Cardiac fibroblast (primary cell): ENCODE measurements at regions not wholly inside any gene's neighbourhood (a gene's known extent, or its start where the extent isn't known, plus 50 kb on each side); places are given as distances from the start of the nearest gene placed in this dataset.
A peak's percentile ranks its signal among the peaks of the same experiment; 100 is the strongest.
"Not testable (repeated sequence)": the region's sequence is repeated elsewhere in the genome, so short reads cannot be mapped to it uniquely, and the experiment has no call there.

Experiments used
- DNase-seq, 2 donors: peaks; one replicate each; pipeline versions ENCODE4 v3.0.0 to v3.0.0-alpha.2; 2010; ENCODE audit warnings: low read depth in 2 of 2
- H3K4me3 ChIP-seq, 2 donors: replicated peaks in 1 of 2; 1 replicate in 1 of 2; 2 replicates in 1 of 2; pipeline ENCODE4 v1.5.1; 2011; ENCODE audit warnings: low read depth in 2 of 2, low read length in 2 of 2, mild to moderate bottlenecking in 2 of 2, moderate library complexity in 1 of 2
- TF ChIP-seq, protein P1 (sequence below): IDR thresholded peaks from one replicate; pipeline ENCODE4 v1.5.1; 2011; ENCODE audit warnings: low read depth, mild to moderate bottlenecking, low read length, inconsistent platforms

GRCh38 chr5:66364186-66364585 is 220.1 kb downstream of the SREK1 start:
- DNase-seq = no peak
- no peak overlapping the region for H3K4me3 ChIP-seq
- TF ChIP-seq, protein P1, sequence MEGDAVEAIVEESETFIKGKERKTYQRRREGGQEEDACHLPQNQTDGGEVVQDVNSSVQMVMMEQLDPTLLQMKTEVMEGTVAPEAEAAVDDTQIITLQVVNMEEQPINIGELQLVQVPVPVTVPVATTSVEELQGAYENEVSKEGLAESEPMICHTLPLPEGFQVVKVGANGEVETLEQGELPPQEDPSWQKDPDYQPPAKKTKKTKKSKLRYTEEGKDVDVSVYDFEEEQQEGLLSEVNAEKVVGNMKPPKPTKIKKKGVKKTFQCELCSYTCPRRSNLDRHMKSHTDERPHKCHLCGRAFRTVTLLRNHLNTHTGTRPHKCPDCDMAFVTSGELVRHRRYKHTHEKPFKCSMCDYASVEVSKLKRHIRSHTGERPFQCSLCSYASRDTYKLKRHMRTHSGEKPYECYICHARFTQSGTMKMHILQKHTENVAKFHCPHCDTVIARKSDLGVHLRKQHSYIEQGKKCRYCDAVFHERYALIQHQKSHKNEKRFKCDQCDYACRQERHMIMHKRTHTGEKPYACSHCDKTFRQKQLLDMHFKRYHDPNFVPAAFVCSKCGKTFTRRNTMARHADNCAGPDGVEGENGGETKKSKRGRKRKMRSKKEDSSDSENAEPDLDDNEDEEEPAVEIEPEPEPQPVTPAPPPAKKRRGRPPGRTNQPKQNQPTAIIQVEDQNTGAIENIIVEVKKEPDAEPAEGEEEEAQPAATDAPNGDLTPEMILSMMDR = no peak

- no peak for DNase-seq
- no peak overlapping the region for H3K4me3 ChIP-seq
- TF ChIP-seq, protein P1 = no peak
Observed at GRCh38 chr5:66365981-66366380, 221.9 kb downstream of the SREK1 start.

DNA sequence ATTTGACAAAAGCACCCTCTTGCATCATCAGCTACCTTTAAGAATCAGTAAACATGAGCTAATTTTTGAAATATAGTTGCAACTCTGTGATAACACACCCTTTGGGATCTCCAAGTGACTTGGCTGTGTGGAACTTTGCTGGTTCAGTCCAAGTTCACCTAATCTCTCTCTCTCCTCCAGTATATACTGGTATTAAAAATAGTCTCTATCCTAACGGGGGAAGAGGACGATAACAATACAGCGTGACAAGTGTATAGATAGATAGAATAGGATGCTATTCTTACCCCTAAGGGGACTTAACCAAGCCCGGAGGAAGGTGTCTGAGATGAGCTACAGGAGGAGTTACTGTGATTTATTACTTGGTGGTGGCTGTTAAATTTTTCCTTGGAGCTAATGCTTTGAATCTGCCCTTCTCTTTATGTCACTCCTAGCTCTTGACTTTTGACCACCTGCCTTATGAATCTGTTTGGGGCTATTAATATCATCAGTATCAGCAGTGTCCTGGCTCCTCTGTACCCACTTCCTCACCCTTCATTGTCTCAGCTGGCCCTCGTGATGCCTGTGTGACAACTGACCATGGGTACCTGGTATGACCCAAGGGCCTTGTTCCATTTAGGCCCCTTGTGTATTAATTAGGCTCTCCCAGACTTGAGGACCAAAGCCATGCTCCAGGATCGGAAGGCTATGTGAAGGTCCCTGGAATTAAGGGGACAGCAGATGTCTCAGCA is 223.9 kb downstream of the SREK1 start:
- TF ChIP-seq, protein P1 = no peak
- no peak for DNase-seq
- H3K4me3 ChIP-seq = no peak overlapping the region

DNA sequence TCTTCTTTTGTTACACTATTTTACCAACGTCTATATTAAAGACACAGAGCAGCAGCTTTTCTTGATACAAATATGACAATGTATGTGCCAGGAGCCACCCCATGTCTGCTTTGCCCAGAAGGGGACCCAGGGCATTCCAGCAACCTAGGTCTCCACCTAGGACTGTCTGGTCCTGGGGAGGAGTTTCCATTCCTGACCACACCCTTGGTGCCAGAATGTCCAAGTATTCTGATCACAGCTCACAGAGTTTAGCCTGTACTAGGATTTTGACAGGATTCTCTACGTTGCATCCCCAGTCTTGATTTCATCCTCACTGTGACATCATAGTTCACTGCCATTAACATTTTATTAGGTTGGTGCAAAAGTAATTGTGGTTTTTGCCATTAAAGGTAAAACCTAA is 224.7 kb downstream of the SREK1 start:
- no peak for DNase-seq
- TF ChIP-seq, protein P1 = no peak
- no peak overlapping the region for H3K4me3 ChIP-seq

DNA sequence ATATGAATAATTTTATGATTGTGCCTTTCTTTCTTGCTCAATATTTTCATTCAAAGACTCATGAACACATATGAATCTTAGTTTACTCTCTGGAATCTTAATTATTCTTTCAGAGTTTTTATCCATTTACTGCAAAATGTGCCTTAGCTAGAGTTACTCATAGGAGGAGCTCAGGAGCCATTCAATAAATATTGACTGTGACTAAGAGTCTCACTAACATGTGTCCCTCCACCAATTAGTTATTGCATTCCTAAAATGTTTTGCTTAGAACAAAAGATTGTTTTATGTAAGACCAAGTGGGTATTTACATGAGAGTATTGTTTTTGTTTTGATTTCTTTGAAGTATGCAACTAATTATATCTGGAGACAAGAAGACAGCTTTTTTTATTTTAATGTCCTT is 218.4 kb upstream of the MAST4 start:
- H3K4me3 ChIP-seq = no peak overlapping the region
- TF ChIP-seq, protein P1 = no peak
- DNase-seq = peak in 1 of 2 donors; percentile 2

- no peak overlapping the region for H3K4me3 ChIP-seq
- peak; percentile 4 to 17 for DNase-seq
- TF ChIP-seq, protein P1 = no peak
Observed at GRCh38 chr5:66378407-66378806, 217.8 kb upstream of the MAST4 start.

DNA sequence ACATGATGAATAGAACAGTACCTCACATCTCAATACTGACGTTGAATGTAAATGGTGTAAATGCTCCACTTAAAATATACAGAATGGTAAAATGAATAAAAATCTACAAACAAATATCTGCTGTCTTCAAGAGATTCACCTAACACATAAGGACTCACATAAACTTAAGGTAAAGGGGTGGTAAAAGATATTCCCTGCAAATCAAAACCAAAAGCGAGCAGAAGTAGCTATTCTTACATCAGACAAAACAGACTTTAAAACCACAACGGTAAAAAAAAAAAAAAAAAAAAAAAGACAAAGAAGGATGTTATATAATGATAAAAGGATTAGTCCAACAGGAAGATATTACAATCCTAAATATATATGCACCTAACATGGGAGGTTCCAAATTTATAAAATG is 214.0 kb upstream of the MAST4 start:
- no peak for DNase-seq
- TF ChIP-seq, protein P1 = no peak

DNA sequence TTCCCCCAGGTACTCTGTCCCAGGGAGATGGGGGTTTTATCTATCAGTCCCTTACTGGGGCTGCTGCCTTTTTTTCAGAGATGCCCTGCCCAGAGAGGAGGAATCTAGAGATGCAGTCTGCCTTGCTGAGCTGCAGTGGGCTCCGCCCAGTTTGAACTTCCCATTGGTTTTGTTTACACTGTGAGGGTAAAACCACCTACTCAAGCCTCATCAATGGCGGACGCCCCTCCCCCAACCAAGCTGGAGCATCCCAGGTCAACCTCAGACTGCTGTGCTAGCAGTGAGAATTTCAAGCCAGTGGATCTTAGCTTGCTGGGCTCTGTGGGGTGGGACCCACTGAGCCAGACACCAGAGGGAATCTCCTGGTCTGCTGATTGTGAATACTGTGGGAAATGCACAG is 191.0 kb upstream of the MAST4 start:
- DNase-seq, H3K4me3 ChIP-seq: not testable (repeated sequence)

More for the DNA sequence above, 214.0 kb upstream of the MAST4 start:
- H3K4me3 ChIP-seq = no peak overlapping the region
